ENCODE measurements at regions not wholly inside any gene's neighbourhood (a gene's known extent, or its start where the extent isn't known, plus 50 kb on each side); places are given as distances from the start of the nearest gene placed in this dataset.

- TF ChIP-seq, protein P1, sequence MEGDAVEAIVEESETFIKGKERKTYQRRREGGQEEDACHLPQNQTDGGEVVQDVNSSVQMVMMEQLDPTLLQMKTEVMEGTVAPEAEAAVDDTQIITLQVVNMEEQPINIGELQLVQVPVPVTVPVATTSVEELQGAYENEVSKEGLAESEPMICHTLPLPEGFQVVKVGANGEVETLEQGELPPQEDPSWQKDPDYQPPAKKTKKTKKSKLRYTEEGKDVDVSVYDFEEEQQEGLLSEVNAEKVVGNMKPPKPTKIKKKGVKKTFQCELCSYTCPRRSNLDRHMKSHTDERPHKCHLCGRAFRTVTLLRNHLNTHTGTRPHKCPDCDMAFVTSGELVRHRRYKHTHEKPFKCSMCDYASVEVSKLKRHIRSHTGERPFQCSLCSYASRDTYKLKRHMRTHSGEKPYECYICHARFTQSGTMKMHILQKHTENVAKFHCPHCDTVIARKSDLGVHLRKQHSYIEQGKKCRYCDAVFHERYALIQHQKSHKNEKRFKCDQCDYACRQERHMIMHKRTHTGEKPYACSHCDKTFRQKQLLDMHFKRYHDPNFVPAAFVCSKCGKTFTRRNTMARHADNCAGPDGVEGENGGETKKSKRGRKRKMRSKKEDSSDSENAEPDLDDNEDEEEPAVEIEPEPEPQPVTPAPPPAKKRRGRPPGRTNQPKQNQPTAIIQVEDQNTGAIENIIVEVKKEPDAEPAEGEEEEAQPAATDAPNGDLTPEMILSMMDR (IDR thresholded peaks at IDR 0.05) = peak in 1 of 6 experiments; percentile 12
- TF ChIP-seq POLR2A (IDR thresholded peaks at IDR 0.05) = no peak
These were observed 90.8 kb upstream of the SLC25A33 start for GRCh38 chr1:9448132-9449109.

All from thyroid gland (tissue), 4 donors.